ENCODE measurements at regions not wholly inside any gene's neighbourhood (a gene's known extent, or its start where the extent isn't known, plus 50 kb on each side); places are given as distances from the start of the nearest gene placed in this dataset.

DNA sequence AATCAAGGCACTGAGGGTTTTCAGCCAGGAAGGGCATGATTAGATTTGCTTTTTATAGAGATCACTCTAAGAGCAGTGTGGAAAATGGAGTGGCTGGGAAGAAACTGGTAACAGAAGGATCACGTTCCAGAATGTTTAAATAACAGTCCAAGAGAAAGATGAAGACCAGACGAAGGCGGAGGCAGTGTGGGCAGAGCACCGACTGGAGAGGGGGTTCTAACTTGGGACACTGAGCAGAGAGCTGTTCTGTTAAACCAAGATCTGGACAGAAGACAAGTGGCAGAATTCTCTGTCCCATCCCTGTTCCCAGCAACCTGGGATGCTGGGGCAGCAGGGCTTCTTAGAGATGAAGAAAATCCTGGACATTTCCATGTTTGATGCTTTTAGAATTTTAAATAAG lies 249.1 kb upstream of the NR4A3 start:
- ATAC-seq (ENCODE audit: insufficient number of reproducible peaks, low FRiP score, low read depth), result no peak
- Histone ChIP-seq H3K9me3 (no peaks in the 10 kb centered on the region), H3K27me3 (replicated peaks; ENCODE audit: insufficient read depth) (no peaks in the 10 kb centered on the region), H3K4me3 (no peak overlapping the region), H3K36me3 (no peaks in the 10 kb centered on the region), H3K4me1 (ENCODE audit: control insufficient read depth in 1 of 2, low read depth in 2 of 2) (peaks cover 0 to 11% of the 10 kb centered on the region in 2 donors), H3K27ac (no peak overlapping the region)
- no peak for DNase-seq (ENCODE audit: low spot score)
- TF ChIP-seq, protein P1, sequence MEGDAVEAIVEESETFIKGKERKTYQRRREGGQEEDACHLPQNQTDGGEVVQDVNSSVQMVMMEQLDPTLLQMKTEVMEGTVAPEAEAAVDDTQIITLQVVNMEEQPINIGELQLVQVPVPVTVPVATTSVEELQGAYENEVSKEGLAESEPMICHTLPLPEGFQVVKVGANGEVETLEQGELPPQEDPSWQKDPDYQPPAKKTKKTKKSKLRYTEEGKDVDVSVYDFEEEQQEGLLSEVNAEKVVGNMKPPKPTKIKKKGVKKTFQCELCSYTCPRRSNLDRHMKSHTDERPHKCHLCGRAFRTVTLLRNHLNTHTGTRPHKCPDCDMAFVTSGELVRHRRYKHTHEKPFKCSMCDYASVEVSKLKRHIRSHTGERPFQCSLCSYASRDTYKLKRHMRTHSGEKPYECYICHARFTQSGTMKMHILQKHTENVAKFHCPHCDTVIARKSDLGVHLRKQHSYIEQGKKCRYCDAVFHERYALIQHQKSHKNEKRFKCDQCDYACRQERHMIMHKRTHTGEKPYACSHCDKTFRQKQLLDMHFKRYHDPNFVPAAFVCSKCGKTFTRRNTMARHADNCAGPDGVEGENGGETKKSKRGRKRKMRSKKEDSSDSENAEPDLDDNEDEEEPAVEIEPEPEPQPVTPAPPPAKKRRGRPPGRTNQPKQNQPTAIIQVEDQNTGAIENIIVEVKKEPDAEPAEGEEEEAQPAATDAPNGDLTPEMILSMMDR (IDR thresholded peaks at IDR 0.05), result no peak

DNA sequence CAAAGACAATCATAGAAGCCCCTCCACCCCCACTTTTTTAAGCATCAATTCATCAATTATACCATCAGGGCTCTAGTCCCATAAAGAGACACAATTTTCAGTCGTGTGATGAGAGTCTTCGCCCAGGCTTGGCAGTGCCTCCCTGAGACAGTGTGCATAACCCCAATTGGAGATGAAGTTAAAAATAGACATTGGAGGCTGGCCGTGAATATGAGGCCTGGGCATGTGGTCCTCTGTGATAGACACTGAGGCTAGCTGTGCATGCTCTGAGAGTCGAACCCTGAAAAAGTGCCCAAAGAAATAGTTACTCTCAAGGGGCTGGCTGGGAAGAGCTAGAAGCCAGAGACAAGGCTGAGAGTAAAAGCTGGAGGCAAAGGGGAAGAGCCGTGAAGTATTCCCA lies 248.6 kb upstream of the NR4A3 start:
- H3K9me3 ChIP-seq, result no peaks in the 10 kb centered on the region
- ATAC-seq (ENCODE audit: insufficient number of reproducible peaks, low FRiP score, low read depth) (no peak), DNase-seq (ENCODE audit: low spot score) (no peak)
- no peak overlapping the region for H3K4me3 ChIP-seq
- H3K27me3 ChIP-seq (replicated peaks; ENCODE audit: insufficient read depth), result no peaks in the 10 kb centered on the region
- peaks cover 0 to 11% of the 10 kb centered on the region in 2 donors for H3K4me1 ChIP-seq (ENCODE audit: control insufficient read depth in 1 of 2, low read depth in 2 of 2)
- TF ChIP-seq, protein P1 (IDR thresholded peaks at IDR 0.05), result no peak
- no peak overlapping the region for H3K27ac ChIP-seq
- no peaks in the 10 kb centered on the region for H3K36me3 ChIP-seq

DNA sequence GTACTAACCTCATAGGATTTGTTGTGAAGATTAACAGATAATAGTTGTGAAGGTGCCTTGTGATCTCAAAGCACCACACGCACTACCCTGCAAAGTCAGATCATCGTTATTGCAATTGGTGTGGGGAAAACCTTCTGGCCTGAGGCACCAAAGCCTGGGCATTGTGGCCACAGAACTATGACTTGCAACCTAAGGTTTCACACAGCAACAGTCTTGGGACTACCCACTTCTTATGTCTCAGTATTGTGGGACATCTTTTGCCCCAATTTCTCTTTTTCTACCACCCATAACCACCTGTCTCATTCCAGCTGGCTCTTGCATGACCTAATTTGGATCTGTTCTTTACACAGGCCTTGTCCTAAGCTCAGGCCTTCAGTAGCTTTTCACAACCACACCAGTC lies 247.8 kb upstream of the NR4A3 start:
- Histone ChIP-seq H3K4me3 (no peak overlapping the region), H3K36me3 (no peaks in the 10 kb centered on the region), H3K4me1 (ENCODE audit: control insufficient read depth in 1 of 2, low read depth in 2 of 2) (peaks cover 0 to 11% of the 10 kb centered on the region in 2 donors), H3K27ac (no peak overlapping the region), H3K9me3 (no peaks in the 10 kb centered on the region), H3K27me3 (replicated peaks; ENCODE audit: insufficient read depth) (no peaks in the 10 kb centered on the region)
- no peak for DNase-seq (ENCODE audit: low spot score)
- TF ChIP-seq, protein P1 (IDR thresholded peaks at IDR 0.05), result no peak
- no peak for ATAC-seq (ENCODE audit: insufficient number of reproducible peaks, low FRiP score, low read depth)

GRCh38 chr9:99576002-99576401 lies 245.7 kb upstream of the NR4A3 start:
- no peaks in the 10 kb centered on the region for H3K27me3 ChIP-seq (replicated peaks; ENCODE audit: insufficient read depth)
- H3K27ac ChIP-seq, result no peak overlapping the region
- no peak for DNase-seq (ENCODE audit: low spot score)
- H3K9me3 ChIP-seq, result no peaks in the 10 kb centered on the region
- TF ChIP-seq, protein P1 (IDR thresholded peaks at IDR 0.05), result no peak
- no peak for ATAC-seq (ENCODE audit: insufficient number of reproducible peaks, low FRiP score, low read depth)
- H3K36me3 ChIP-seq, result no peaks in the 10 kb centered on the region
- H3K4me1 ChIP-seq (ENCODE audit: control insufficient read depth in 1 of 2, low read depth in 2 of 2), result peaks cover 0 to 11% of the 10 kb centered on the region in 2 donors
- no peak overlapping the region for H3K4me3 ChIP-seq

DNA sequence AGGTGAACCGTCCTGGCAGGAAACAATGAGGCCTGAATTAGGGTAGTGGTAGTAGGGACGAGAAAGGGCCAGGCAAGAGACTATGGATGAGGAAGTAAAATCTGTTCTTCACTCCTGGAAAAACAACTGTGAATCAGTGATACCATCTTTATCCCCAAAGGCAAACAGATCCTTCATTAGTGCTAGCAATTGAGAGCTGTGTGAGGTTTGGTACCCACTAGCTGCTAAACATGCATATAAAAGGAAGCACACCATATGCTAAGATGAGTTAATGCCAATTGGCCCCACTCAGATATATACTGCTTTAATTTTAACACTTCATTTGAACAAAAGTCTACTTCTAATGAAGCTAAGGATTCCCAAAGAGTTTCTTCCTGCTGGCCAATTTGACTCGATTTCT lies 244.8 kb upstream of the NR4A3 start:
- ATAC-seq (ENCODE audit: insufficient number of reproducible peaks, low FRiP score, low read depth), result no peak
- peaks cover 0 to 11% of the 10 kb centered on the region in 2 donors for H3K4me1 ChIP-seq (ENCODE audit: control insufficient read depth in 1 of 2, low read depth in 2 of 2)
- DNase-seq (ENCODE audit: low spot score), result no peak
- no peaks in the 10 kb centered on the region for H3K36me3 ChIP-seq
- H3K4me3 ChIP-seq, result no peak overlapping the region
- H3K27me3 ChIP-seq (replicated peaks; ENCODE audit: insufficient read depth), result no peaks in the 10 kb centered on the region
- no peak overlapping the region for H3K27ac ChIP-seq
- no peaks in the 10 kb centered on the region for H3K9me3 ChIP-seq
- TF ChIP-seq, protein P1 (IDR thresholded peaks at IDR 0.05), result no peak
